Omental fat pad (tissue), 3 donors: ENCODE measurements at regions not wholly inside any gene's neighbourhood (a gene's known extent, or its start where the extent isn't known, plus 50 kb on each side); places are given as distances from the start of the nearest gene placed in this dataset.

Experiments used
- ATAC-seq: fragments of 150-250 bp; one replicate; pipeline ENCODE4 v1.9.1; 2016; ENCODE audit warnings: mild to moderate bottlenecking, moderate library complexity; ENCODE audit not compliant: low FRiP score
- DNase-seq: peaks from one replicate; pipeline ENCODE4 v3.0.0-alpha.2; 2019; ENCODE audit warnings: low spot score
- TF ChIP-seq, protein P1 (sequence below), 3 donors: fragments of 450-650 bp; IDR thresholded peaks; one replicate each; pipeline ENCODE4 v1.5.1; 2016 to 2017; ENCODE audit warnings: antibody characterized with exemption in 3 of 3, mild to moderate bottlenecking in 3 of 3, moderate library complexity in 2 of 3

DNA sequence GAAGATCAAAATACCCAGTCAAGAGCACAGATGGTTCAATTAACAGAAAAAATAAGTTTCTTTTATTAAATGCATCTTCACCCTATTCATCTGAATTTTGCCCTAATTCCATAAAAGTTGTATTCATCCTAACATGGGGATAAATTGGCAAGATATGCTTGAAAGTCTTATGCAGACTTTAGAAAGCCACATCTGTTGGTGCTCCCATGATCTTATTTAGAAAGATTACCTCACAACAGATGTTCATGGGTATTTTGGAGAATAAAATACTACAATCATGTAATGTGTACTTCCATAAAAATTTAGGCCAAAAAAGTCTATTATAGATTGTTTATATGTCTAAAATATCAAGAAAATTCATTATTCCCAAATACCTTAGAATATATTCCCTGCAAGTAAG is 510.3 kb downstream of the TECRL start:
- TF ChIP-seq, protein P1, sequence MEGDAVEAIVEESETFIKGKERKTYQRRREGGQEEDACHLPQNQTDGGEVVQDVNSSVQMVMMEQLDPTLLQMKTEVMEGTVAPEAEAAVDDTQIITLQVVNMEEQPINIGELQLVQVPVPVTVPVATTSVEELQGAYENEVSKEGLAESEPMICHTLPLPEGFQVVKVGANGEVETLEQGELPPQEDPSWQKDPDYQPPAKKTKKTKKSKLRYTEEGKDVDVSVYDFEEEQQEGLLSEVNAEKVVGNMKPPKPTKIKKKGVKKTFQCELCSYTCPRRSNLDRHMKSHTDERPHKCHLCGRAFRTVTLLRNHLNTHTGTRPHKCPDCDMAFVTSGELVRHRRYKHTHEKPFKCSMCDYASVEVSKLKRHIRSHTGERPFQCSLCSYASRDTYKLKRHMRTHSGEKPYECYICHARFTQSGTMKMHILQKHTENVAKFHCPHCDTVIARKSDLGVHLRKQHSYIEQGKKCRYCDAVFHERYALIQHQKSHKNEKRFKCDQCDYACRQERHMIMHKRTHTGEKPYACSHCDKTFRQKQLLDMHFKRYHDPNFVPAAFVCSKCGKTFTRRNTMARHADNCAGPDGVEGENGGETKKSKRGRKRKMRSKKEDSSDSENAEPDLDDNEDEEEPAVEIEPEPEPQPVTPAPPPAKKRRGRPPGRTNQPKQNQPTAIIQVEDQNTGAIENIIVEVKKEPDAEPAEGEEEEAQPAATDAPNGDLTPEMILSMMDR (IDR thresholded peaks at IDR 0.05) = no peak
- DNase-seq (no peak), ATAC-seq (no peak)

DNA sequence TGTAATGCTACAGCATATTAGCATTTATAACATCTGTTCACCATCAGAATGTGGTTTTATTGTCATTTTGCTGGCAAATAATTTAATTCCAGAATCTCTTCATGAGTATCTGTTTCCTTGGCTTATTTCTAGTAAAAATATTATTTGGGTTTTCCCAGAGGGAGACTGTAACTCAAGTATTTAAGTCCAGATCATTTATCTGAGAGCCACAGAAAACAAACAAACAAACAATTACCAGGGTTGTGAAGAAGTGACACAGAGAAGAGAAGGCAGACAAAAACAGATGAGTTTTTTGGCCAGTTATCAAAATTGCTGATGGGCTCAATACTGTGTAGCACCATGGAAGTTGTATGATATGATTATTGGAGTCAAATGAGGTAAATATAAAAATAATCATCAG is 515.1 kb downstream of the TECRL start:
- DNase-seq = no peak
- ATAC-seq = no peak
- TF ChIP-seq, protein P1 (IDR thresholded peaks at IDR 0.05) = no peak

DNA sequence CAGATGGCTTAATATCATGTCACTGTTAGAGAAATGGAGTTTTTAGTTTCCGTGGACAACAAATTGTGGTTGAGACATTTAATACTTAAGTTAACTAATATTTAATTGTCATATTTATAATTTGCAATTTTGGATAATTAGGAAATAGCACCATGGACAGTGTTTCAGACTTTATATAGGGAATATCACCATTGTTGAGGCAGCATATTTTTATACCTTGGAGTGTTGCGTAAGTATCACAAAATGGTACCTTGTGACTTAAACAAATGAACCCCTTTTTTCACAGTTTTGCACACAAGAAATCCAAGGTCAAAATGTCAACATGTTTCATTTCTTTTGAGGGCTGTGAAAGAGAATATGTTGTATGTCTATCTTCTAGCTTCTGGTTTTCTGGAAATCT is 539.9 kb downstream of the TECRL start:
- DNase-seq = no peak
- ATAC-seq = no peak
- TF ChIP-seq, protein P1 (IDR thresholded peaks at IDR 0.05) = no peak

DNA sequence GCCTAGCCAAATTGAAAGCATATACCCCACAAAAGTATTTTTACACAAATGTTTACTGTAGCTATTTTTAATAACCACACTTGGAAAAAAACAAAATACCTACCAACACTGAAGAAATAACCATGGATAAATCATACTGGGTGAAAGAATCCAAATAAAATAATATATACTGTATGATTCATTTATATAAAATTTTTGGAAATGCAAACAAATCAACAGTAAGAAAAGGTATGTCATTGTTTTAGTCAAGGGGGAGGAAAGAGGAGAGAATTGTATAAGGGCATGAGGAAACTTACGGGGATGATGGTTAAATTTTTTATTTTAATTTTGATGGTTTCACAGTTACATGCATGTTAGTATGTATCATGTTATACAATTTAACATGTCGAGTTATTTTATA is 557.8 kb downstream of the TECRL start:
- TF ChIP-seq, protein P1 (IDR thresholded peaks at IDR 0.05) = no peak
- ATAC-seq = no peak
- DNase-seq = no peak

DNA sequence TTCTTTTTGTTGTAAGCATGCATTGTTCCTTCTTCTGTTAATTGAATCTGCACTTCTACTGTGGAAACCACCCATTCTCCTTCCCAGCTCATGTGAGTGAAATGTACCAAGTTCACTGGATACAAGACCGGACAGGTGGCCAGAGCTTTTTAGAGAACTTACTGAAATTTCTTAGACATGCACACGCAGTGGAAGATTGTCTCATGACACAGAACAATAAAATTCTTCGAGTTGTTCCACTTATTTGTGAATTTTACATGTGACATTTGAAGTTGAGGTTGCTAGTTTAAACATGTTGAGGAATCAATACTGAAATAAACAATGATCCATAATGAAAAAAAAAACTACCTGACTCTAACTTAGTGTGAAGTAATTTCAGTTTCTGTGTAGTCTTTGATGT is 568.0 kb downstream of the TECRL start:
- TF ChIP-seq, protein P1 (IDR thresholded peaks at IDR 0.05) = no peak
- no peak for DNase-seq
- no peak for ATAC-seq

DNA sequence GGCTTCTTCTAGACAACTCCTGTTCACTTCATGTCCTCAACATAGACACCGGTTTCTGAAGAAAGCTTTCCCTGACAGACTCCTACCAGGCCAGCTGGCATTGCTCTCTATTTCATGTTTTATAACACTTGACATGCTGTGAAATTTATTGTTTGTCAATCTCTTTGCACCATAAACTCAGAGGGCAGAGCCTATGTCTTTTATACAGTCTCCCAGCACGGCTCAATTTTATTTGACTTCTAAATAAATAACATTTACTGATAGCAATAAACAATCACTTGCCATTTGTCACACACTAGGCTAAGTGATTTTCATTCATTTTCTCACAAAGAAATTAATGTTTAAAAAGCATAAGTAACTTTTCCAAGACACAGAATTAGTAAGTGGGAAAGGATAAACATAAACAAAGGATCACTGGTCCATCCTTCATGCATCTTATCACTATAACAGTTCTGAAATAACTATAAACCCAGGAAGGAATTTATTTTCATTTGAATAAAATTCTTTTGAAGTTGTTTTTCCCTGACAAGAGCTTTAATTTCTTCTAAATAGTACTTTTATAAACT is 577.6 kb downstream of the TECRL start:
- DNase-seq (no peak), ATAC-seq (no peak)
- TF ChIP-seq, protein P1 (IDR thresholded peaks at IDR 0.05) = no peak

DNA sequence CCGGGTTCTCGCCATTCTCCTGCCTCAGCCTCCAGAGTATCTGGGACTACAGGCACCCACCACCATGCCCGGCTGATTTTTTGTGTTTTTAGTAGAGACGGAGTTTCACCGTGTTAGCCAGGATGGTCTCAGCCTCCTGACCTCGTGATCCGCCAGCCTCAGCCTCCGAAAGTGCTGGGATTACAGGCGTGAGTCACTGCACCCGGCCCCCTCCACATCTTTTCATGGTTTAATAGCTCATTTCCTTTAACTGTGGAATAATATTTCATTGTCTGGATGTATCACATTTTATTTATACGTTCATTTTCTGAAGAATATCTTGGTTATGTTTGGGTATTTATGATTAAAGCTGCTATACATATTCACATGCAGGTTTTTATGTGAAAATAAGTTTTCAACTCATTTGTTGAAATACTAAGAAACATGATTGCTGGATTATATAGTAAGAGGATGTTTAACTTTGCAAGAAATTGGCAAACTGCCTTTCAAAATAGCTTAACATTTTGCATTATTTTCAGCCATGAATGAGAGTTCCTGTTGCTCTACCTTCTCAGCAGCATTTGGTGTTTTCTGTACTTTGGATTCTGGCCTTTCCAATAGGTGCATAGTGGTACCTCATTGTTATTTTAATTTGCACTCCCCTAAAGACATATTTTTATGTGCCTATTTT is 591.9 kb downstream of the TECRL start:
- DNase-seq (no peak), ATAC-seq (no peak)
- TF ChIP-seq, protein P1 (IDR thresholded peaks at IDR 0.05) = no peak
